A673 (cell line): ENCODE measurements at regions not wholly inside any gene's neighbourhood (a gene's known extent, or its start where the extent isn't known, plus 50 kb on each side); places are given as distances from the start of the nearest gene placed in this dataset.

Experiments
- EZH2 ChIP-seq: fragments of 200-600 bp; sonication (generic); IDR thresholded peaks from 2 replicates; pipeline ENCODE4 v1.6.1; 2017; ENCODE audit warnings: borderline replicate concordance, low read depth, mild to moderate bottlenecking, mixed read lengths, antibody characterized with exemption, low read length; ENCODE audit not compliant: poor library complexity, severe bottlenecking
- TF ChIP-seq, protein P1 (sequence below): fragments of 300-800, 200-600 bp; sonication (generic); conservative IDR thresholded peaks from 2 replicates; pipeline ENCODE4 v1.5.1; 2017; ENCODE audit warnings: low read depth, mild to moderate bottlenecking, antibody characterized with exemption, low read length, moderate library complexity, mixed read lengths

GRCh38 chr10:9621216-9621615 is 1396.5 kb upstream of the CELF2 start:
- TF ChIP-seq, protein P1, sequence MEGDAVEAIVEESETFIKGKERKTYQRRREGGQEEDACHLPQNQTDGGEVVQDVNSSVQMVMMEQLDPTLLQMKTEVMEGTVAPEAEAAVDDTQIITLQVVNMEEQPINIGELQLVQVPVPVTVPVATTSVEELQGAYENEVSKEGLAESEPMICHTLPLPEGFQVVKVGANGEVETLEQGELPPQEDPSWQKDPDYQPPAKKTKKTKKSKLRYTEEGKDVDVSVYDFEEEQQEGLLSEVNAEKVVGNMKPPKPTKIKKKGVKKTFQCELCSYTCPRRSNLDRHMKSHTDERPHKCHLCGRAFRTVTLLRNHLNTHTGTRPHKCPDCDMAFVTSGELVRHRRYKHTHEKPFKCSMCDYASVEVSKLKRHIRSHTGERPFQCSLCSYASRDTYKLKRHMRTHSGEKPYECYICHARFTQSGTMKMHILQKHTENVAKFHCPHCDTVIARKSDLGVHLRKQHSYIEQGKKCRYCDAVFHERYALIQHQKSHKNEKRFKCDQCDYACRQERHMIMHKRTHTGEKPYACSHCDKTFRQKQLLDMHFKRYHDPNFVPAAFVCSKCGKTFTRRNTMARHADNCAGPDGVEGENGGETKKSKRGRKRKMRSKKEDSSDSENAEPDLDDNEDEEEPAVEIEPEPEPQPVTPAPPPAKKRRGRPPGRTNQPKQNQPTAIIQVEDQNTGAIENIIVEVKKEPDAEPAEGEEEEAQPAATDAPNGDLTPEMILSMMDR = no peak
- no peak for TF ChIP-seq EZH2
